ENCODE measurements at regions not wholly inside any gene's neighbourhood (a gene's known extent, or its start where the extent isn't known, plus 50 kb on each side); places are given as distances from the start of the nearest gene placed in this dataset.

DNA sequence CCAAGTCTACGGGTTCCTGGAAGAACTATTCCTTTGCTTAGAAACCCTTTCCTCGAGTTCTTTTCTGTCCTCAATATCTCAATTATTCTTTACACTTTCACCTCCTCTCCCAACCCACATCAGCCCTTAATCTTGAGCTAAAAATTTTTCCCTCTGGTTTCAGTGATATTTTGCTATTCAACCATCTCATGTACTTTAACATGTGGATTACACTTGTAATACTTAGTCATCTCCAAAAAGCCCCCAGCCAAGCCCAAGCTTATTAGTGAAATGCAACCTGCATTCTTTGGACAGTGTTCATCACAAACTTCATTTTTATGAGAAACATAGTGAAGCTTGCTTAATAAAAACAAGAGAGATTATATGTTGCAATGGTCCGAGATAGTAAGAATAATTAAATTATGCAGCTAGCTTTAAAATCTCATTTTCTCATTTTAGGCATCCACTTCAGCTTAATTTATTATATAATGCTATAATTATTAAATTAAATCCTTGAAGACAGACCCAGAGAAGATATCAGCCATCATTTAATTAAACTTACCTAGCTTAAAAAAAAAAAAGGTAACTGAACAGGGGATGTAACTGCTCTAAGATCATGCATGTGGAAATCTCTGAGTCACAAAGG, 534.5 kb upstream of the TBL1XR1 start:
- H3K9me3 ChIP-seq (replicated peaks), result no peaks in the 10 kb centered on the region
- no peak overlapping the region for H3K27ac ChIP-seq (replicated peaks)
- TF ChIP-seq, protein P1, sequence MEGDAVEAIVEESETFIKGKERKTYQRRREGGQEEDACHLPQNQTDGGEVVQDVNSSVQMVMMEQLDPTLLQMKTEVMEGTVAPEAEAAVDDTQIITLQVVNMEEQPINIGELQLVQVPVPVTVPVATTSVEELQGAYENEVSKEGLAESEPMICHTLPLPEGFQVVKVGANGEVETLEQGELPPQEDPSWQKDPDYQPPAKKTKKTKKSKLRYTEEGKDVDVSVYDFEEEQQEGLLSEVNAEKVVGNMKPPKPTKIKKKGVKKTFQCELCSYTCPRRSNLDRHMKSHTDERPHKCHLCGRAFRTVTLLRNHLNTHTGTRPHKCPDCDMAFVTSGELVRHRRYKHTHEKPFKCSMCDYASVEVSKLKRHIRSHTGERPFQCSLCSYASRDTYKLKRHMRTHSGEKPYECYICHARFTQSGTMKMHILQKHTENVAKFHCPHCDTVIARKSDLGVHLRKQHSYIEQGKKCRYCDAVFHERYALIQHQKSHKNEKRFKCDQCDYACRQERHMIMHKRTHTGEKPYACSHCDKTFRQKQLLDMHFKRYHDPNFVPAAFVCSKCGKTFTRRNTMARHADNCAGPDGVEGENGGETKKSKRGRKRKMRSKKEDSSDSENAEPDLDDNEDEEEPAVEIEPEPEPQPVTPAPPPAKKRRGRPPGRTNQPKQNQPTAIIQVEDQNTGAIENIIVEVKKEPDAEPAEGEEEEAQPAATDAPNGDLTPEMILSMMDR (IDR thresholded peaks at IDR 0.05; ENCODE audit: borderline replicate concordance), result no peak
- H3K36me3 ChIP-seq, result no peaks in the 10 kb centered on the region
- peaks cover 3% of the 10 kb centered on the region for H3K4me1 ChIP-seq
- no peaks in the 10 kb centered on the region for H3K27me3 ChIP-seq (ENCODE audit: low read depth)
- no peak overlapping the region for H3K4me3 ChIP-seq
- no peak for DNase-seq
- intact Hi-C loops (cut with micrococcal nuclease), result no loop called here

DNA sequence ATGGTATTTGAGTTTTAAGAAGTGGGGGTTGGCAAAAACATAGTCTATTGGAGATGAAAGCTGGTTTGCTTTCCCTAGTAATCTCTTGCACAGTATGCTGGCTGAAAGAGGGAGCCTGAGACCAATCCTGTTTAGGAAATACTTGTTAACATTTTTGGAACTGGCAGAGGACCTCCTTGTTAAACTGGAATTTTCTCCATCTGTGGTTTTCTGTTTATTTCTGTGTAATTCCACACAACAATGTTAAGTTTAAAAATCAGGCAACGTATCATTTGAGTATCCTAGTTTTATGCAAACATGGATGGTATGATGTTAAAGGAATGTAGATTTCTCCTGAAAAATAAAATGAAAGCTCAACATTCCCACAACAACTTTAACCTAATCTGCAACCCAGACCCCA, 536.0 kb upstream of the TBL1XR1 start:
- no peaks in the 10 kb centered on the region for H3K36me3 ChIP-seq
- intact Hi-C loops (cut with micrococcal nuclease), result no loop called here
- H3K4me1 ChIP-seq, result peaks cover 3% of the 10 kb centered on the region
- no peak for DNase-seq
- H3K27ac ChIP-seq (replicated peaks), result no peak overlapping the region
- no peak overlapping the region for H3K4me3 ChIP-seq
- TF ChIP-seq, protein P1 (IDR thresholded peaks at IDR 0.05; ENCODE audit: borderline replicate concordance), result no peak
- no peaks in the 10 kb centered on the region for H3K9me3 ChIP-seq (replicated peaks)
- no peaks in the 10 kb centered on the region for H3K27me3 ChIP-seq (ENCODE audit: low read depth)

DNA sequence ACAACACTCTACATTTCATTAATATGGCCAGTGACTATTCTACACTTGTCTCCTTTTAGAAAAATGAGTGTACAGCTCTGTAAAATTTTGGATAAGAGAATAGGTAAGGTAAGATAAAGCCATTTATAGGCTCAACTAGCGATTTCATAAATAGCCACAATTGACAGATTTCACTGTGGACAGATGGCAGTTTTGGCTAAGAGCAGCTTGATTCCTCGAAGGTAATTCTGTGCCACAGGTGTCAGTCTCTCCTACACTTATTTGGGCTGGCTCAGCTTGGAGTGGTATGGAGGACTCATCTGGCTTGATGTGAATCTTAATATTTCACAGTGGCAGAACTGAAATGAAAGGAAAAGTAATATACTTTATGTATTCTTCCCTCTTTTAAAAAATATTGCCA, 536.7 kb upstream of the TBL1XR1 start:
- TF ChIP-seq, protein P1 (IDR thresholded peaks at IDR 0.05; ENCODE audit: borderline replicate concordance), result no peak

DNA sequence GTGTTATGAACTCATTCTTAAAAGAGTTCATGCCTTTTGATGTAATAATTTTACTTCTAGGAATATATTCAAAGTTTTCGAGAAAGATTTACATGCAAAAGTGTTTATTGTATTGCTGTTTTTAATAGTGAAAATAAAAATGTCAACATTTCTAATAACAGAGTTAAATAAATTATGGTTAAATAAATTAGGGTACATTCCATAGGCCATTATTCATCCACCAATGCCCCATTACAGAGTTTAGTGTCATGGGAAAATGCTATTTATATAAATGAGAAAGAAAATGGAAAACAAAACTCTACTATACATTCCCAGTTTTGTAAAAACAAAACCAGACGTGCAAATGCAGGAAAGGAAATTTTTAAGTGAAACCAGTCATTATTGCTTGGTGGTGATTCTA, 538.1 kb upstream of the TBL1XR1 start:
- Histone ChIP-seq H3K36me3 (no peaks in the 10 kb centered on the region), H3K27me3 (ENCODE audit: low read depth) (no peaks in the 10 kb centered on the region), H3K9me3 (replicated peaks) (no peaks in the 10 kb centered on the region), H3K4me1 (no peaks in the 10 kb centered on the region), H3K4me3 (no peak overlapping the region), H3K27ac (replicated peaks) (no peak overlapping the region)
- intact Hi-C loops (cut with micrococcal nuclease), result no loop called here
- no peak for DNase-seq
- TF ChIP-seq, protein P1 (IDR thresholded peaks at IDR 0.05; ENCODE audit: borderline replicate concordance), result no peak

More for the DNA sequence above, 536.7 kb upstream of the TBL1XR1 start:
- Histone ChIP-seq H3K27me3 (ENCODE audit: low read depth) (no peaks in the 10 kb centered on the region), H3K4me1 (peaks cover 3% of the 10 kb centered on the region), H3K27ac (replicated peaks) (no peak overlapping the region), H3K9me3 (replicated peaks) (no peaks in the 10 kb centered on the region), H3K4me3 (no peak overlapping the region), H3K36me3 (no peaks in the 10 kb centered on the region)
- intact Hi-C loops (cut with micrococcal nuclease), result no loop called here
- DNase-seq, result no peak

DNA sequence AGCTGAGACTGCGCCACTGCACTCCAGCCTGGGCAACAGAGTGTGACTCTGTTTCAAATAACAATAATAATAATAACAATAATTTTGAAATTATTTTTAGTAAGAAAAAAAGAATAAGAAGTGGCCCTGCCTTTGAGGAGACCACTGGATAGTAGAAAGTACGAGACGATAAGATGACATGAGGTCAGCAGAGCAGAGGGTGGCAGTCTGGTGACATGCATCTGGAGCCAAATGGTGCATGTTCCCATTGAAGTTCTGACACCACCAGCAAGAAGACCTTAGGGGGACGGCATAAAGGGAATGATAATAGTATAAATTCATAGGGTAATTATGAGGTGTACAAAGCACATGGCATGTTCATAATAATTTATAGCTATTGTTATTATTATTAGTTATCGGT, 542.2 kb upstream of the TBL1XR1 start:
- no peaks in the 10 kb centered on the region for H3K27me3 ChIP-seq (ENCODE audit: low read depth)
- H3K27ac ChIP-seq (replicated peaks), result no peak overlapping the region
- no peak overlapping the region for H3K4me3 ChIP-seq
- H3K9me3 ChIP-seq (replicated peaks), result no peaks in the 10 kb centered on the region
- no peaks in the 10 kb centered on the region for H3K36me3 ChIP-seq
- intact Hi-C loops (cut with micrococcal nuclease), result no loop called here
- no peak for DNase-seq
- H3K4me1 ChIP-seq, result peaks cover 9% of the 10 kb centered on the region
- TF ChIP-seq, protein P1 (IDR thresholded peaks at IDR 0.05; ENCODE audit: borderline replicate concordance), result no peak

Measured in left ventricle myocardium inferior (tissue), 1 donor.